ENCODE measurements at regions not wholly inside any gene's neighbourhood (a gene's known extent, or its start where the extent isn't known, plus 50 kb on each side); places are given as distances from the start of the nearest gene placed in this dataset.

DNA sequence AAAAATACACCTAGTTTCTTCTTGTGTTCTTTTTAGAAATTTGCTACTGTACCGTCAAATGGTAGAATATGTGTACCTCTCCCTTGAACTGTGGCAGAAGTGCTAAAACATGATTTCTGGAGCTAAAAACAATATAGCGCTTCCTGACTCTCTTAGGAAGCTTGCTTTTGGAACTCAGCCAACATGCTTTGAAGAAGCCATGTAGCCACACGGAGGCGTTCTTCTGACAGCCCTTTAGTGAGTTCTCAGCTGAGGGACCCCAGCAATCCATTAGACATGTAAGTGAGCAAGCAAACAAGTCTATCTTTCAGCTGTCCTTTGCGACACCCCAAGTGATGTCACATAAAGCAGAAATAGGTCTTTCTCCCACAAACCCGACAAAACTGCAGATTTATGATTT lies 917.0 kb downstream of the CDH9 start:
- no peak overlapping the region for H2AFZ ChIP-seq
- no peaks in the 10 kb centered on the region for H3K4me1 ChIP-seq
- no peaks in the 10 kb centered on the region for H3K27me3 ChIP-seq (ENCODE audit: control insufficient read depth, insufficient read depth, low read length)
- H3K9me3 ChIP-seq (ENCODE audit: control insufficient read depth, low read length) = no peaks in the 10 kb centered on the region
- no peak overlapping the region for H3K4me3 ChIP-seq (ENCODE audit: low read depth, low read length)
- no peaks in the 10 kb centered on the region for H3K36me3 ChIP-seq (ENCODE audit: control insufficient read depth, insufficient read depth, low read length)
- H3K9ac ChIP-seq = no peak overlapping the region
- TF ChIP-seq, protein P1, sequence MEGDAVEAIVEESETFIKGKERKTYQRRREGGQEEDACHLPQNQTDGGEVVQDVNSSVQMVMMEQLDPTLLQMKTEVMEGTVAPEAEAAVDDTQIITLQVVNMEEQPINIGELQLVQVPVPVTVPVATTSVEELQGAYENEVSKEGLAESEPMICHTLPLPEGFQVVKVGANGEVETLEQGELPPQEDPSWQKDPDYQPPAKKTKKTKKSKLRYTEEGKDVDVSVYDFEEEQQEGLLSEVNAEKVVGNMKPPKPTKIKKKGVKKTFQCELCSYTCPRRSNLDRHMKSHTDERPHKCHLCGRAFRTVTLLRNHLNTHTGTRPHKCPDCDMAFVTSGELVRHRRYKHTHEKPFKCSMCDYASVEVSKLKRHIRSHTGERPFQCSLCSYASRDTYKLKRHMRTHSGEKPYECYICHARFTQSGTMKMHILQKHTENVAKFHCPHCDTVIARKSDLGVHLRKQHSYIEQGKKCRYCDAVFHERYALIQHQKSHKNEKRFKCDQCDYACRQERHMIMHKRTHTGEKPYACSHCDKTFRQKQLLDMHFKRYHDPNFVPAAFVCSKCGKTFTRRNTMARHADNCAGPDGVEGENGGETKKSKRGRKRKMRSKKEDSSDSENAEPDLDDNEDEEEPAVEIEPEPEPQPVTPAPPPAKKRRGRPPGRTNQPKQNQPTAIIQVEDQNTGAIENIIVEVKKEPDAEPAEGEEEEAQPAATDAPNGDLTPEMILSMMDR (IDR thresholded peaks at IDR 0.05) = no peak
- H3K79me2 ChIP-seq = no peaks in the 10 kb centered on the region
- H3K4me2 ChIP-seq (ENCODE audit: low read length) = no peak overlapping the region
- no peak overlapping the region for H3K27ac ChIP-seq

DNA sequence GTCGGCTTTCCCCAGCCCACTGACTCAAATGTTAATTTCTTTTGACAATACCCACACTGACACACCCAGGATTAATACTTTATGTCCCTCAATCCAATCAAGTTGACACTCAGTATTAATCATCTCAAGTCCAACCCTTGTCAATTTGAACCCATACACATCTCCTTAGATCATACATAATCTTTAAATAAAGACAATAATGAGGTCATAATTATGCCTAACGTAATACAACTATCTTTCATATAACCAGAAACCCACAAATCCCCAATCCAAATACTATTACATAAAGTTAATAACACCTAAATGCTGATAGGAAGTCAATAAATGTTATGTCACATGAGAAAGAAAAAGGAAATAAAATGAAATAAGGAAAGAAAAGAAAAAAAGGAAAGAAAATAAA lies 934.2 kb downstream of the CDH9 start:
- Histone ChIP-seq H3K79me2 (no peaks in the 10 kb centered on the region), H3K36me3 (ENCODE audit: control insufficient read depth, insufficient read depth, low read length) (no peaks in the 10 kb centered on the region), H3K27me3 (ENCODE audit: control insufficient read depth, insufficient read depth, low read length) (no peaks in the 10 kb centered on the region), H3K9me3 (ENCODE audit: control insufficient read depth, low read length) (no peaks in the 10 kb centered on the region), H3K4me2 (ENCODE audit: low read length) (no peak overlapping the region), H3K9ac (no peak overlapping the region), H3K4me3 (ENCODE audit: low read depth, low read length) (no peak overlapping the region), H3K27ac (no peak overlapping the region), H3K4me1 (no peaks in the 10 kb centered on the region), H2AFZ (no peak overlapping the region)
- TF ChIP-seq, protein P1 (IDR thresholded peaks at IDR 0.05) = no peak

DNA sequence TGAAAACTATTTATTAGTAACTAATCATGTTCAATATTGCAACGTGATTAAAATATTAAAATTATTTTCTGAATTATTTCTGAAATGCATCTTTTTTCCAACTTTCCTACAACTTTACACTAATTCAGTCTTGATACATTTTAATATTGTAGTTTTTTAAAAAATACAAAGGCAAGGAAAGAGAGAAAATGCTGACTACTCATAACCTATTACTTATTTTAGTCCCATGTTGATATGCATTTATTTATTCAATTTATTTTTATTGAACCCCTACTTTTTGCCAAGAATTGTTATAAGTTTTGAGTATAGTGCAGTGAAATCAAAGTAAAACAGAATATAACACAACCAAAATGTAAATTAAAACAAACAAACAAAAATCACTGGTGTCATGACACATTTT lies 978.2 kb downstream of the CDH9 start:
- no peaks in the 10 kb centered on the region for H3K36me3 ChIP-seq (ENCODE audit: control insufficient read depth, insufficient read depth, low read length)
- no peaks in the 10 kb centered on the region for H3K27me3 ChIP-seq (ENCODE audit: control insufficient read depth, insufficient read depth, low read length)
- H2AFZ ChIP-seq = no peak overlapping the region
- H3K4me2 ChIP-seq (ENCODE audit: low read length) = no peak overlapping the region
- no peaks in the 10 kb centered on the region for H3K79me2 ChIP-seq
- H3K4me3 ChIP-seq (ENCODE audit: low read depth, low read length) = no peak overlapping the region
- no peak overlapping the region for H3K9ac ChIP-seq
- no peak overlapping the region for H3K27ac ChIP-seq
- H3K4me1 ChIP-seq = no peaks in the 10 kb centered on the region
- no peaks in the 10 kb centered on the region for H3K9me3 ChIP-seq (ENCODE audit: control insufficient read depth, low read length)
- TF ChIP-seq, protein P1 (IDR thresholded peaks at IDR 0.05) = no peak

DNA sequence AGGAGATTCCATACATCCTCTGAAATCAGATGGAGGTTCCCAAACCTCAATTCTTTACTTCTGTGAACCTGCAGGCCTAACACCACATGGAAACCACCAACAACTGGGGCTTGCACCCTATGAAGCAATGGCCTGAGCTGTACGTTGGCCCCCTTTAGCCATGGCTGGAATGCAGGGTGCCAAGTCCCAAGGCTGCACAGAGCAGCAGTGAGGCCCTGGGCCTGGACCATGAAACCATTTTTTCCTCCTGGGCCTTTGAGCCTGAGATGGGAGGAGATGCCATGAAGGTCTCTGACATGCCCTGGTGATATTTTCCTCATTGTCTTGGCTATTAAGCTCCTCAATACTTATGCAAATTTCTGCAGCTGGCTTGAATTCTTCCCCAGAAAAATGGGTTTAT lies 983.8 kb downstream of the CDH9 start:
- Histone ChIP-seq H3K4me2 (ENCODE audit: low read length) (no peak overlapping the region), H3K4me3 (ENCODE audit: low read depth, low read length) (no peak overlapping the region), H3K9me3 (ENCODE audit: control insufficient read depth, low read length) (no peaks in the 10 kb centered on the region), H3K9ac (no peak overlapping the region), H3K27me3 (ENCODE audit: control insufficient read depth, insufficient read depth, low read length) (no peaks in the 10 kb centered on the region), H3K79me2 (no peaks in the 10 kb centered on the region), H3K36me3 (ENCODE audit: control insufficient read depth, insufficient read depth, low read length) (no peaks in the 10 kb centered on the region), H3K27ac (no peak overlapping the region), H2AFZ (no peak overlapping the region), H3K4me1 (no peaks in the 10 kb centered on the region)
- TF ChIP-seq, protein P1 (IDR thresholded peaks at IDR 0.05) = no peak

DNA sequence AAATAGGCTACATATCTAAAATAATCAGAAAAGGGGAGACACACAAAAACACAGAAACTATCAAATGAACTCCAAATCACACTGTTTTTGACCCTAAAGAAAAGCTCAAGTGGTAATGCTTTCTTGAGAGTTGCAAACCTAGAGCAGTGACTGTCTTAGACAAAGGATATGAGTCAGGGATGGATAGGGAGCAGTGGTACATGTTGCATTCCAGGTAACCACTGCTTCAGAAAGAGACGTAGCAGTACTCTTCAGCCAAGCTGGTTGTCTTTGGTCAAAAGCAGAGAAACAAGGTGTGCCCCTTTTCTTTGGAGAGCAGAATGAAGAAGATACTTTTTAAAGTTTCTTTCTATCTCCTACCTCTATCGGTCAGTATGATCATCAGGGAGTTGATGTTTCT lies 1003.6 kb downstream of the CDH9 start:
- Histone ChIP-seq H3K36me3 (ENCODE audit: control insufficient read depth, insufficient read depth, low read length) (no peaks in the 10 kb centered on the region), H3K27ac (no peak overlapping the region), H3K79me2 (no peaks in the 10 kb centered on the region), H2AFZ (no peak overlapping the region), H3K4me1 (no peaks in the 10 kb centered on the region), H3K9me3 (ENCODE audit: control insufficient read depth, low read length) (no peaks in the 10 kb centered on the region), H3K4me3 (ENCODE audit: low read depth, low read length) (no peak overlapping the region), H3K9ac (no peak overlapping the region), H3K27me3 (ENCODE audit: control insufficient read depth, insufficient read depth, low read length) (no peaks in the 10 kb centered on the region), H3K4me2 (ENCODE audit: low read length) (no peak overlapping the region)
- TF ChIP-seq, protein P1 (IDR thresholded peaks at IDR 0.05) = no peak

All from parathyroid adenoma (tissue), 2 donors.